Epidermal melanocyte (primary cell): ENCODE measurements at regions not wholly inside any gene's neighbourhood (a gene's known extent, or its start where the extent isn't known, plus 50 kb on each side); places are given as distances from the start of the nearest gene placed in this dataset.

Source experiments
- DNase-seq: peaks from one replicate; pipeline ENCODE4 v3.0.0; 2011; ENCODE audit warnings: low spot score; ENCODE audit not compliant: insufficient read length

DNA sequence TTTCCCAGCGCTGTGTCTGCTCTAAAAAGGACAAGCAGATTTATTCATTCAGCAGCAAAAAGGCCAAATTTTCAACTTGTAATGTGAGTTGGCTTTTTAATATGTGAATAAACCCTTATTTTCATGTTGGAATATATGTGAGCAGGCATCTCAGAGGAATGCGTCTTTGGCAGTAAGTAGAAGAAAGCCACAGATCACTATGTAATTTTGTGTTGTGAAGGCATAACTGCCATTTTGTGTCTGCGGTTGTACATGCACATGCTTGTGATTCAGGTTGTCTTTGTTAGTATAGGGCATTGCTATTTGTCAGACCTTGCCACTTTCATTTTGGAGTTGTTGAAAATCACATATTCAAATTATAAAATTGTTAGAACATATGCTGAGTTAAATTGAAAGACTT lies 398.8 kb upstream of the RGS6 start:
- DNase-seq, result no peak

DNA sequence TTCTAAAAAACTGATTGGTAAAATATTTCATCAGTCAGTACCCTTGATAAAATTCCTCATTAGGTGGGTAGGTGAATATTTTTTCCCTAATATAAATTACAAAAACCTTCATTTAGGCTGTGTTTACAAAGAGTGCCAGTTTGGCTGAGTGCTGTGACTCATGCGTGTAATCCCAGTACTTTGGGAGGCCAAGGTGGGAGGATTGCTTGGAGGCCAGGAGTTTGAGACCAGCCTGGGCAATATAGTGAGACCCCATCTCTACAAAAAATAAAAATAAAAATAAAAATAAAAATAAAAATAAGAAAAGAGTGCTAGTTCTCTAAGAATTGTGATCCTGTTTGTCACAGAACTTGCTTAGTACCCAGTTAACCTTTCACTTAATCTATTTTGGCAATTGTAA lies 398.4 kb upstream of the RGS6 start:
- DNase-seq, result no peak

DNA sequence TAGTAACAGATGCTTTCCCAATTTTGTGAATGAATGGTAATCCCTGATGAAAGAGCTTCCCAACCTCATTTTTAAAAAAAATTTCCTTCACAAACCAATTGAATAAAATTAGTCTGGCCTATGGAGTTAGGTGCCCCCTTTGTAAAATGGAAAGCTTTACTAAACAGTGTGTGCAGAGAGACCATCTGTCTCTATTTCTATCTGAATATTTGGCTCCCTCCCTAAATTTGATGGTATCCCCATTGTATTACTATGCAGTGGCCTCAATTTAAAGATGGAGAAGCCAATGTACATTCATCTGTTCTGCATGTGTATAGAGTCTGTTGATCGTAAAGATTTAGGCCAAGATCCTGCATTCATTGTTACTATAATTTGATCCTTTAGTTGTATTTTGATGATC lies 397.7 kb upstream of the RGS6 start:
- DNase-seq, result no peak

DNA sequence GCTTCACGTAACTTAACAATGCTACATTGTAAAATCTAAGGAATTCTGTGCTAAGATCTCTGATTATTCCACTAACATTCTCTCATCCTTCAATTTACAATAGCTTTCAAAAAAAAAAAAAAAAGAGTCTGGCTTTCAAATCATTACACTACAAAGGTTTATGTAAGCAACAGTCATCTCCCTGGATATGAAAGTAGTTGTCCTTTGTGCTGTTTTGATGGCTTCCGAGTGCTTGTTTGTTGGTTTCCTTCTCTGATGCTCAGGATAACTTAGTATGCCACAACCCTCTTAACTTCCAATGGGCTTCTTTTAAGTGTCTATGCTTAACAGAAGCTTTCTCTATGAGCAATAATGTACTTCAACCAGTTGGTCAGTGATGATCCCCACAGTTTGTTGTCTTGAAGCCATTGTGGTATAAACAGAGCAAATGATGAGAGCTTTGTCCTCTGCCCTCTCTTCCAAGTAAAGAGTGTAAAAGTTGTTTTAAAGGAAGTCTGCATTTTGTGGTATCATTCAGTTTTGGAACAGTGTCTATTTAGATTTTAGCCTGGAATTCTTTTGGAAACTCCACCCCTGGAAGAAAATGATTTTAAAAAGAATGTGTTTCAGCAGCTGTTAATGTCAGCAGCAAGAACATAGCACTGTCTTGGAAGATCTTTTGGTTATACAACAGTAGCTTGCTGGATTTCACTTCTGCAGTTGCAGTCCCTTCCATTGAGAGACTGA lies 396.1 kb upstream of the RGS6 start:
- no peak for DNase-seq

DNA sequence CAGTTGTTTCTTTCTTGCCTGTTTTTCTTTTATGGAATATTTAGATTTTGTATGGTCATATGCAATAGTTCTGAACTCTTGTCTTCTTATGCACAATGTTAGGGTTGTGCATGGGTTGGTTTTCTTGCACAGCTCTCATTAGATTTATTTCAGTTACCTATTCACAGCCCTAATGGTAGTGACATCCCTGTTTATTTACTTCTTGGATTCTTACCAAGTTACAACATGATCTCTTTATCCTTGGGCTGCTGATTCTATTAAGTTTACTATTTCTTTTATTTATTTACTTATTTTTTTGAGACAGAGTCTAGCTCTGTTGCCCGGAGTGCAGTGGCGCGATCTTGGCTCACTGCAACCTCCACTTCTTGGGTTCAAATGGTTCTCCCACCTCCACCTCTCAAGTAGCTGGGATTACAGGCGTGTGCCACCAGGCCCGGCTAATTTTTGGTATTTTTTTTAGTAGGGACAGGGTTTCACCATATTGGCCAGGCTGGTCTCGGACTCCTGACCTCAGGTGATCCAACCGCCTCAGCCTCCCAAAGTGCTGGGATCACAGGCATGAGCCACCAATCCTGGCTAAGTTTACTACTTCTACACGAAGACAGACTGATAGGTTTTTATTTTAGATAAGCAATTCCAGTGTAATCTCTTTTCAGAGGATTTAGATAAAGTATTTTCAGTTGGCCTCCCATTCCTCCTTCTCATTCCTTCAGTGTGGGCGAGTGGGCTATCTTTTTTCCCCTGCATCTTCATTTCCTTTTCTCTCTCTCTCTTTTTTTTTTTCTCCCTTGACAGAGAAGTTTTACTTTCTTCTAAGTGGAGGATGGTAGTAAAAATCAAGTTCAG lies 395.1 kb upstream of the RGS6 start:
- DNase-seq, result no peak

DNA sequence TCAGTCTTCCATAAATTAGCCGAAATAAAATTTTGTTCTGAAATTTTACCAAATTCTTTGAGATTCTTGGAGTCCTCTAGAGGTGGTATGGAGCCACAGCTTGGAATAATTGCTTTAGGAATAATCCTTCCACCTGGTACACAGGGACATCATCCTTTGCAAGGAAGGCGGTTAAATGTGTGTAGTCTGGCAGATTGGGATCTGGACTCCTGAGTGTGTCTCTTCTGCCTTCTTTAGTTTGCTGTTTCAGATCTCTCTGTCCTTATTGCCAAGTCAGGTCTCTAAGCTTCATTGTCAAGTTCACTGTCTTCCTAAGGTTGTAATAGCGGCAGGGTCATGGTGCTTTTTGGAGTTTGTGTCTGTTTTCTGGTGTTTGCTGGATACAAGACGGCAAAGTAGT lies 393.9 kb upstream of the RGS6 start:
- DNase-seq, result no peak

DNA sequence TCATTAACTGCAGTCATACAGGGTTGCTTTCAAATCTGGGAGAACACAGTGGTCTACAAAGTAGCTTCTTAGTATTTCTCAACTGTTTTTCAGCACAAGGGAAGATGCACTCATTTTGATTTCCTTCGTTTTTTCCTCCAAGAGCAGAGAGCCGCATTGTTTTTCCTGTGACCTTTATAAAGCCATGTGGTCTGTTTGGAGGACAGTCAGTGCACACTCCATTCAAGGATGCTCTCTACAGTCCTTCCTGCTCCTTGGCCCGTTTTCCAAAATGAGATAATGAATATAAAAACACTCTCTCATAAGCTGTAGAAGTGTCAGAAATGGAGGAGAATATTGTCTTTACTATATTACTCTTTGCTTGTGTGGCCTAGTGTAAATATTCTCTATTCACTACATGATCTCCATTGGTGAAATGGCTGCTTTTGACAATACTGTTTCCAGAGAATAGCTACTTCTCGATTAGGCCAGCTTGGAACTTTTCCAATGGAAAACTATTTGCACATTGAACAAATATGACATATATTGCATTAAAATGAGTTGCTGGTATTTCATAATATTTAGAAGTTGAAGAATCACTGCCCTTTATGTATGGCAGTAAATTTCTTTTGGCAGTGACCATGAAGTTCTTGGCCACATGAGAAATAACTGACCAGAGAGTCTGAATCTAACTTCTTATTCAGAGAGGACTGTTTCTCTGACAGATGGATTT lies 393.1 kb upstream of the RGS6 start:
- DNase-seq, result no peak

DNA sequence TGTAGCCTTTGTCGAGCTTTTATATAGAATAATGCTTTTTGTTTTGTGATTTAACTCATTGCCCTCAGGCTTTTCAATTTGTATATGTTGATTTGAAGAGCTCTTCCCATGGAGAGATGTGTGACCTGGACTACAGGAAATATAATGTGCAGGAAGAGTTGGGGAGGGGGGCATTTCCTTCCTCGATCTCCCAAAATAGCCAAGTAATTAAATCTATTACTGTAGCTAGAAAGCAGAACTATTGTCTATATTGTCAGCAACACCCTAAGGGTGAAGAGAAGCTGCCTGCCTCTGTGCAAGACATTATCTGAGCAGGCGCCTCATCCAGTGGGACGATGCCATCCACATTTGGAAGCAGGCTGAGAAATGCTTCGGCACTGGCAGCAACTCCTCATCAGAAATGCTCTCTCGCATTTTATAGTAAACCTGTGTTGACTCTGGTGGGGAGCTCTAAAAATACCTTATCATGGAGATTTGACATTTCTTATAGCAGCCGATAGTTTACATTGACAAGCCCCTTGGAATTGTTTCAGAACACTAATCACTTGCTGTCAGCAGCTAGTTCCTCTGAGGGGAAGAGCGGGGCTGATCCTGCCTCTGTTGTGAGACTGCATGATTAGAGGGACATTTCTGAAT lies 392.5 kb upstream of the RGS6 start:
- no peak for DNase-seq

DNA sequence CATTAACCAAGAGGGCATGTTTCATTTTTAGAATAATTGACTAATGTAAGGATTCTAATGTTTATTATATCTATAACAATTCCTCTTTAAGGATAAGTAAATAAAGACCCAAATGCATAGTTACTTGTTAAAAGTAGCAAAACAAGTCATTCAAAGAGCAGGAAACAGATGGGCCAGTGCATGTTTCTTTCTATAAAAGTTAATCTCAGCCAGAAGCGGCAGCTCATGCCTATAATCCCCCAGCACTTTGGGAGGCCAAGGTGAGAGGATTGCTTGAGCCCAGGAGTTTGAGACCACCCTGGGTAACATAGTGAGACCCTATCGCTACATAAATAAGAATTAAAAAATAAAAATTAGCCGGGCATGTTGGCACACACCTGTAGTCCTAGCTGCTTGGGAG lies 391.0 kb upstream of the RGS6 start:
- no peak for DNase-seq

DNA sequence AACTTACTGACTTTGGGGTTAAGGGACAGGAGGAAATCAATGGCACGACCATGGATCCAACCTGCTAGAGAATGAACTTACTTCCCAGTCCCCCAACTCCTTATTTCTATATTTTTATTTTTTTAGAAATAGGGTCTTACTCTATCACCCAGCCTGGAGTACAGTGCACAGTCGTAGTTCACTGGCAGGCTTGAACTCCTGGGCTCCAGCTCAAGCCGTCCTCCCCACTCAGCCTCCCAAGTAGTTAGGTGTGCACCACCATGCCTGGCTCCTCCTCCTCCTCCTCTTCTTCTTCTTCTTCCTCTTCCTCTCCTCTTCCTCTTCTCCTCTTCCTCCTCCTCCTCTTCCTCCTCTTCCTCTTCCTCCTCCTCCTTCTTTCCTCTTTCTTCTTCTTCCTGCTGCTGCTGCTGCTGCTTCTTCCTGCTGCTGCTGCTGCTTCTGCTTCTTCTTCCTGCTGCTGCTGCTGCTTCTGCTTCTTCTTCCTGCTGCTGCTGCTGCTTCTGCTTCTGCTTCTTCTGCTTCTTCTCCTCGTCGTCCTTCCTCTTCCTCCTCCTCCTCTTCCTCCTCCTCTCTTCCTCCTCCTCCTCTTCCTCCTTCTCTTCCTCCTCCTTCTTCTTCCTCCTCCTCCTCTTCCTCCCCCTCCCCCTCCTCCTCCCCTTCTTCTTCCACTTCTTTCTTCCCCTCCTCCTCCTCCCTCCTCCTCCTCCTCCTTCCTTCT lies 390.1 kb upstream of the RGS6 start:
- DNase-seq, result no peak

DNA sequence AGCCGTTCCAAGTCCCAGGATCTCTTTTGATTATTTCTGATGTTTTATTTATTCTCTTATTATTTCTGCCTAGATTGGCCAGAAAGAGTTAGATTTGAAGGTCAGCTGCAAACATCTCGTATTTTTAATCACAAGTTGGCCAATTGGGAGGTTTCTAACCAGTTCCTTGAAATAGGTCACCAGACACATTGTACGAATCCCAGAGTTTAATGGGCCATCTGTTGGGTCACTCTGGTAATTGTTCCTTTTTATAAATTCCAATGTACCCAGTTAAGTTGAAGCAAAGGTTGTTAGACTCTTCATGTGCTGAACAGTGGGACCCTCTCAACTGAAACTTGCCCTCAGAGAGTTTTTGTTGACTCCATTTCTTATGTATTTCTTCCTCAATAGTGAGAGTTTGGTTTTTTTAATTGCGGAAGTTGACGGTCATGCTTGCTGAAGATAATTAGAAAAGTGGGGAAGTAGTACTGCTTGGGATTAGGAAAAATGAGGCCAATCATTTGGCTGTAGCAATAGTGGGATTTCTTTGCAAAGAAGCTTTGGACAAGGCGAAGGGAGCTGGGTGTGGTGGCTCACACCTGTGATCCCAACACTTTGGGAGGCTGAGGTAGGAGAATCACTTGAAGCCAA lies 382.7 kb upstream of the RGS6 start:
- no peak for DNase-seq

DNA sequence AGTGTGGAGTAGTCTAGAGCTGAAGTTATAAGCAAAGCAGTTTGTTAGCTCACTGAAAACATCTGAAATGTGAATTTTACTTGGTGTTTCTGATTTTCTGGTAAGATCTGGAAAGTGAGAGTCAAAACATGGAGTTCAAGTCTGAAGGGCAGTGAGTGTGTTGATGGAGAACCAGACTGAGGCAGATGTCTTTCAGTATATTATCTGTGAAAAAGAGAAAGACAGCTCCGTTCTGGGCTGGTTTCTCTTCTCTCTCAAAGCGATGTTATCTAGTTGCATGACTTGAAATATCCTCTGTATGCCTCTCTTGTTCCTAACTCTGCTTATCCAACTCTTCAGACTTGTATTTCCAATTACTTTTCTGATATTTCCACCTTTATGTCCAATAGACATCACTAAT lies 381.9 kb upstream of the RGS6 start:
- no peak for DNase-seq

DNA sequence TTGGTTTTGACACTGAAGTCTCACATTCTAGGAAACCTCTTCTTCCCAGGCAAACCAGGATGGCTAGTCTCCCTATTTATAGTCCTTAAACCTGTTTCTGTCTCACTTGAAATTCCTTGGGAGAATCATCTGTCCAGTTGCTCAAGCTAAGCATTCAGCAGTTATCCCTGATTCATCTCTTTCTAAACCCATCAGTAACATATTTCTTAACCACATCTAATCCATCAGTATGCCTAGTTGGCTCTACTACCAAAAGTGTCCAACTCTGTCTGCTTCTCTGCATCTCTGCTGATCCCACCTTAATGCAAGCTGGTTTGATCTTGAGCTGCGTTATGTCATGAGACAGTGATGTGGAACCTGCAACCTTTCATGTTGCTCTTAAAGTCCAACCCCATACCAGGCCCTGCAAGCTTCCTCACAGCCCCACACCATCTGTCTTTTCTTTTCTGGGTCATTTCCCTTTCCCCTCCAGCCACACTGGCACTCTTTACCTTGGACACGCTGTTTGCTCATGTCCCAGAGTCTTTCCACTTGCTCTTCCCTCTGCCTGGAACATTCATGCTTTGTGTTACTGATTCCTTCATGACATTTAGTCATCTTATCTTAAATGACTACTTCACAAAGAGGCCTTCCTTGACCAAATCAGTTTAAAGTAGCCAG lies 380.8 kb upstream of the RGS6 start:
- DNase-seq, result no peak

DNA sequence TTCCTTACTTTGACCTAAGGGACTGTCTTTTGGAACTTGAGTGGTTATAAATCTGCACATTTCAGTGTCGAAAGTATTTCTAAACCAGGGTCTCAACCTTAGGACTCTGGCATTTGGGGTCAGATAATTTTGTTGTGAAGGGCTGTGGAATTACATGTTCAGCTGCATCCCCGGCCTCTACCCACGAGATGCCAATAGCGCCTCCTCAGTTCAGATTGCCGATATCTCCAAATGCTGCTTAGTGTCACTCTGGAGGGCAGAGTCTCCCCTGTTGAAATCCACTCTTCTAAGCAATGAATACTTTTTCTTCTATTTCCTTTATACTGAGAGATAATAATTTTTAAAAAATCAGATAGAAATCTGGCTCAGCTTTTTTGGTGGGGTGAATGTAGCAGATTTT lies 379.4 kb upstream of the RGS6 start:
- no peak for DNase-seq

DNA sequence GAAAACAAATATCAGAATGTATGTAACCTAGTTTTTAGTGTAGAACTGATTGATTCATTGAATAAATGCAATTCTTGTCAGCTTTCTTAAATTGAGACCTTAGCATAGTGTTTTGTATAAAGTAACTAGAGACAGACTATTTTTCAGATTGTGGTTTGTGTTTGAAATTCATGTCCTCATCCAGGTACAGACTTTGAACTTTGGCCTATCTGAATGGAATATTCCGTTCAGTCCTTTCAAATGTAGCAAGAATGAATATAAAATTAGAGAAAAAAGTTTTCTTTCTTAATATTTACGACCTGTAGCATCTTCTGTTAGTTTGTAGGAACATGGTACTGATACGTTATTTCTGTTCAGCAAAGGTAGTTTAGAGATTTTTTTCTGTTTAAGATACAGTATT lies 378.4 kb upstream of the RGS6 start:
- no peak for DNase-seq

DNA sequence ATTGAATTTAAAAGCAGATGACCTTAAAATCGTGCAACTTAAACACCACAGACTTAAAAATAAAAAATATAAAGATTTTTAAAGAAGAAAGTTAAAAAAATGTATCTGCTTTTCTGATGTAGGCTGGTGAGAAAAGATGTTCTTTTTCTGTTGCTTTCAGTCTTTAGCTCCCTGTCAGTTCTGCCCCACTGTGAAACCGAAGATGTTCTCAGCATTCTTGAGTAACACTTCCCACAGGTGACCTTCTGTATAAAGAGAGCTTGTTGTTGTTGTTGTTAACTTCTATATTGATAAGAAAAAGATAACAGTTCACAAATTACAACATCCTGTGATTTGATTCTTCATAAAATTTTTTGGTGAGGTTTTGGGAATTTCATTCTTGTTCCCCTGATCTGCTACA lies 377.9 kb upstream of the RGS6 start:
- DNase-seq, result no peak

DNA sequence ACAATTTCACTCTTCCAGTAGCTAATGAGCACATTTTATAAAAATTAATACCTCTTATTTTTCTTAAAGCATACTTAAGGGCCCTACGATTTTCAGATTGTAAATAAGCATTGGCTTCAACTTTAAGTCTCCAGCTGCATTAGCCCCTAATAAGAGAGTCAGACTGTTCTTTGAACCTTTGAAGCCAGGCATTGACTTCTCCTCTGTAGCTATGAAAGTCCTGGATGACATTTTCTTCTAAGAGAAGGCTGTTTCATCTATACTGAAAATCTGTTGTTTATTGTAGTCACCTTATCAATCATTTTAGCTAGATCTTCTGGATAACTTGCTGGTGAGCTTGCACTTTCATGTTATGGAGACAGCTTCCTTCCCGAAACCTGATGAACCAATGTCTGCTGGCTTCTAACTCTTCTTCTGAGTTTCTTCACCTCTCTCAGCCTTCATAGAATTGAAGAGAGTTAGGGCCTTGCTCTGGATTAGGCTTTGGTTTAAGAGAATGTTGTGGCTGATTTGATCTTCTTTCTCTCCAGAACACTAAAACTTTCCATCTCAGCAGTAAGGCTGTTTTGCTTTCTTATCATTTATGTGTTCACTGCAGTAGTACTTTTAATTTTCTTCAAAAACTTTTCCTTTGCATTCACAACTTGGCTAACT lies 377.1 kb upstream of the RGS6 start:
- no peak for DNase-seq

DNA sequence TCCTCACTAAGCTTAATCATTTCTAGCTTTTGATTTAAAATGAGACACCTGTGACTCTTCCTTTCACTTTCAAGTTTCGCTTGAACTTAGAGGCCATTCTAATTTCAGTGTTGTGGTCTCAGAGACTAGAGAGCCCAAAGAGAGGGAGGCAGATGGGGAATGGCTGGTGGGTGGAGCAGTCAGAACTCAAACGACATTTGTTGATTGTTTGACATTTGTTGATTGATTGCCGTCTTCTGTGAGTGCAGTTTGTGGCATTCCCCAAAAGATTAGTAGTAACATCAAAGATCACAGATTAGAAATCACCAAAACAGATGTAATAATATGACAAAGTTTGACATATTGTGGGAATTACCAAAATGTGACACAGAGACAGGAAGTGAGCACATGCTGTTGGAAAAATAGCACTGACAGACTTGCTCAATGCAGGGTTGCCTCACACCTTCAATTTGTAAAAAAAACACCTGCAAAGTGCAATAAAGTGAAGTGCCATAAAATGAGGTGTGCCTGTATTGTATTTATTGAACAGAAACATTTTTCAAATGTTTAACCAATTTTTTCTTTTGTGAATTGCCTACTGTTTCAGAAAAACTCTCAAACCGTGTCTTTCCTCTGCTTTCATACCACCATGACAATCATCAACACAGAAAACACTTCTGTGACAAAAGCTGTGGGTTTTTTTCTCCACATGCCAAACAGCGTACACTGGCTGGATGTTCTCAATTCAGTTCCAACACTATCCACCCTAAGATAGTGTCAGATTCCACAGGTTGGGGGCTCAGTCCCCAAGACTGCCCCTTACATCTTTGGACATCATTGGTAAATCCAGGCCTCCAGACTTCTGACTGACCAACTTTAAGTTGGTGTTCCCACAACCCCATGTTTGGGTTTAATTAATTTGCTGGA lies 376.3 kb upstream of the RGS6 start:
- DNase-seq, result no peak

DNA sequence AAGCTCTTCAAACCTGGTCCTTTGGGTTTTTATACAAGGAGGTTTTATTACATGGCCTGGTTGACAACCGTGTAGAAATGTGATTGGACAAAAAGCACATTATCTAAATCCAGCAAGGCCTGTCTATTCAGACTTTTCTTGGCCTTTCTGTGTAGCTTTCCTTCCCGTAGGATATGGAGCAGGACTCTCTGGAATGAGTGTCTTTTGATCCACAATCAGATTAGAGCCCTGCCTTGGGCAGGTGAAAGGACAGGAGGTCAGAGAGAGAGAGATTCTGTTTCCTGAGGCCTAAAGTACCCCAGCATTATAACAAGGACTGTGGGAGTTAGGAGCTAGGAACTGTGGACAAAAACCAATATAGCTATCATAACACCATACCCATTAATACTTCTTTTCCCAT lies 375.5 kb upstream of the RGS6 start:
- no peak for DNase-seq
